T1000 (cell line): ENCODE measurements at regions not wholly inside any gene's neighbourhood (a gene's known extent, or its start where the extent isn't known, plus 50 kb on each side); places are given as distances from the start of the nearest gene placed in this dataset.

Experiments
- DNase-seq: peaks from one replicate; lab custom pipeline; 2025; ENCODE audit warnings: mixed read lengths; lab: John Stamatoyannopoulos, UW

- no peak for DNase-seq
Observed at GRCh38 chr13:73934771-73935170, 199.4 kb downstream of the KLF12 start.

- DNase-seq: no peak
Observed at GRCh38 chr13:73934215-73934641, 200.0 kb downstream of the KLF12 start.

- no peak for DNase-seq
Observed at GRCh38 chr13:73933795-73934194, 200.4 kb downstream of the KLF12 start.

- no peak for DNase-seq
Observed at GRCh38 chr13:73932091-73932490, 202.1 kb downstream of the KLF12 start.

- no peak for DNase-seq
Observed at GRCh38 chr13:73929287-73929932, 204.8 kb downstream of the KLF12 start.

GRCh38 chr13:73924607-73925006, 209.6 kb downstream of the KLF12 start:
- DNase-seq: no peak

- no peak for DNase-seq
Observed at GRCh38 chr13:73922493-73923393, 211.5 kb downstream of the KLF12 start.

- no peak for DNase-seq
Observed at GRCh38 chr13:73918691-73919090, 215.5 kb downstream of the KLF12 start.

- no peak for DNase-seq
Observed at GRCh38 chr13:73913751-73914518, 220.3 kb downstream of the KLF12 start.

- no peak for DNase-seq
Observed at GRCh38 chr13:73913079-73913740, 221.0 kb downstream of the KLF12 start.

- DNase-seq: no peak
Observed at GRCh38 chr13:73911361-73911760, 222.8 kb downstream of the KLF12 start.

- DNase-seq: no peak
Observed at GRCh38 chr13:73910733-73911132, 223.5 kb downstream of the KLF12 start.

- no peak for DNase-seq
Observed at GRCh38 chr13:73908809-73909208, 225.4 kb downstream of the KLF12 start.

GRCh38 chr13:73904625-73905024, 229.6 kb downstream of the KLF12 start:
- no peak for DNase-seq

GRCh38 chr13:73903561-73903960, 230.6 kb downstream of the KLF12 start:
- DNase-seq: no peak

- no peak for DNase-seq
Observed at GRCh38 chr13:73902847-73903246, 231.4 kb downstream of the KLF12 start.

GRCh38 chr13:73902296-73902695, 231.9 kb downstream of the KLF12 start:
- no peak for DNase-seq

GRCh38 chr13:73901324-73902068, 232.7 kb downstream of the KLF12 start:
- DNase-seq: no peak

- DNase-seq: no peak
Observed at GRCh38 chr13:73900591-73900990, 233.6 kb downstream of the KLF12 start.

- DNase-seq: no peak
Observed at GRCh38 chr13:73898899-73899298, 235.3 kb downstream of the KLF12 start.

- peak; percentile 2 for DNase-seq
Observed at GRCh38 chr13:73898276-73898675, 235.9 kb downstream of the KLF12 start.
